H7 (cell line): ENCODE measurements at regions not wholly inside any gene's neighbourhood (a gene's known extent, or its start where the extent isn't known, plus 50 kb on each side); places are given as distances from the start of the nearest gene placed in this dataset.
A peak's percentile ranks its signal among the peaks of the same experiment; 100 is the strongest.

Source experiments
- DNase-seq: peaks from one replicate; pipeline ENCODE4 v3.0.0; 2012
- H3K27me3 ChIP-seq: 2 replicates; pipeline ENCODE4 v1.6.0; 2011; ENCODE audit warnings: mild to moderate bottlenecking, low read length; ENCODE audit not compliant: control insufficient read depth, insufficient read depth
- H3K36me3 ChIP-seq: replicated peaks from 2 replicates; pipeline ENCODE4 v1.5.1; 2011; ENCODE audit warnings: low read length; ENCODE audit not compliant: control insufficient read depth, insufficient read depth
- H3K4me3 ChIP-seq: 2 replicates; pipeline ENCODE4 v1.5.1; 2011; ENCODE audit warnings: low read depth, mild to moderate bottlenecking, control low read depth, low read length, moderate library complexity; ENCODE audit not compliant: insufficient read depth

DNA sequence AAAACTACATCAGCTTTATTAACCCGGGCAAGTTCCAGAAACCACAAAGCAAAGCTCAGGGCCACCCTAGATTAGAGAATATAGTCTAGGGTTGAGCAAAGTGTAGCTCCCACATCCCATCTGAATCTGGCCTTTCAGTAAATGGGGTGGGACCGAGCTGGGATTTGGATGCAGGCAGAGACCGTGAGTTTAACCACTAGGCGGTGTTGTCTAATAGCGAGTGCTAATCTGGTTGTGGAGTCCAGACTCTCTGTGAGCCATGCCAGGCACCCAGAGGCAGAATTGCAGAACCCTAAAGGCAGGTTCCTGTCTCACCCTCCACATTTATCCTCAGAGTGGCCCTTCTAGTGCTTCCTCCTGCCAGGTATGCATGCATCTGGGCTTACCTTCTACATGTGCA, 435.9 kb downstream of the TSN start:
- Histone ChIP-seq H3K36me3 (no peaks in the 10 kb centered on the region), H3K27me3 (no peaks in the 10 kb centered on the region), H3K4me3 (no peak overlapping the region)
- peak; percentile 64 for DNase-seq

GRCh38 chr2:122193622-122194021, 438.2 kb downstream of the TSN start:
- DNase-seq, result no peak
- H3K27me3 ChIP-seq, result no peaks in the 10 kb centered on the region
- no peak overlapping the region for H3K4me3 ChIP-seq
- H3K36me3 ChIP-seq, result no peaks in the 10 kb centered on the region

DNA sequence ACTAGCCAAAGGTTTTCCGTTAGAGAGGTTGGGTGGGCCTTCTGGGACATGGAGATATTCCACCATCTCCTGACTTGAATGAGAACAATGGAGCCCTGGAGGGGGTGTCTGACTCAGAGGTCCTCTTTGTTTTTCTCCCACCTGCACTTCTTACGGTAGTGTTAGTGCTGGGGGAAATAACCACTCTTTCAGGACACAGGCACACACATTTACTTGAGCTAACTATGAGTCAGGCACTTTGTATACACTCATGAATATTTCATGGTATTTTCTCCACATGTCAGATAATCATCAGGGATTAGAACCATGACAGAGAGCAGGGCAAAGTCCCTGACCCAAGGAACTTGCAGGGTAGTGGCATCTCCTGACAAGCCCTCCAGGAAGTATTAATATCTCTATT, 439.1 kb downstream of the TSN start:
- DNase-seq, result no peak
- Histone ChIP-seq H3K36me3 (no peaks in the 10 kb centered on the region), H3K4me3 (no peak overlapping the region), H3K27me3 (no peaks in the 10 kb centered on the region)

DNA sequence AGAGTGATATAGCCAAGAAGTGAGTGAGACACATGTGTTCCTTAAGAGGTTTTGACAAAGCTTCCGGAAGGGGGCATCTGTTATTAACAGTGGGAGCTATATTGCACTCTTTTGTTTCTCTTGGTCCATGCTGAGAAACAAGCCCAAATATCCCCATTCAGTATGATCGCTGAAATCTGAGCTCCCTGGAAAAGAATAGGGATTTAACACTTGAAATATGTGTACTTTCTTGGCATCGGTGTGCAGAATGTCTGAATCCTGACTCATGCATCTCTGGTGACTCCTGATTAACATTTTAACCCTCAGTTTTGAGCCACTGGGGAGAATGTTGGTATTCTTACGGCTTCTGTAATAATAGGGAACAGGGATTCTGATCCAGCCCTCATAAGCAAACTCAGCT, 448.1 kb downstream of the TSN start:
- Histone ChIP-seq H3K27me3 (peaks cover 1% of the 10 kb centered on the region; the same call in 1 of the 2 replicates), H3K36me3 (no peaks in the 10 kb centered on the region), H3K4me3 (no peak overlapping the region)
- DNase-seq, result no peak

GRCh38 chr2:122205641-122206040, 450.2 kb downstream of the TSN start:
- Histone ChIP-seq H3K27me3 (peaks cover 1% of the 10 kb centered on the region; the same call in 1 of the 2 replicates), H3K4me3 (no peak overlapping the region), H3K36me3 (no peaks in the 10 kb centered on the region)
- no peak for DNase-seq

DNA sequence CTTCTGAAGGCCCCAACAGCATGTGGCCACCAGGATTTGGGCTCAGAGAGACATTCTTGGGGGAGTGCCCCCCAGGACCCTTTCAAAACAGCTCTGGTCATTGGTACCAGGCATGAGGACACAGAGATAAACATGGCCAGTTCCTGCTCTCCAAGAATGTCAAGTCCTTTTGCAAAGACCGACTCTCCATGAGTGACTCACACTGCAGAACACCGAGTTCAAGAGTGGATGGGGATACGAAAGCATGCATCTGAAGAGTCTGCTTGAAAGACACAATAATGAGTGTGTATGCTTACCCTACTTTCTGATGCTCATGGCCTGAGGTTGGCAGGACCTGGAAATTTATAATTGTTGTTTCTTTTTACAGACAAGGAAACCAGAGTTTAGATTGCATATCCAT, 450.6 kb downstream of the TSN start:
- H3K27me3 ChIP-seq, result peaks cover 1% of the 10 kb centered on the region; the same call in 1 of the 2 replicates
- no peak for DNase-seq
- H3K36me3 ChIP-seq, result no peaks in the 10 kb centered on the region
- no peak overlapping the region for H3K4me3 ChIP-seq

GRCh38 chr2:122209377-122209776, 453.9 kb downstream of the TSN start:
- Histone ChIP-seq H3K4me3 (no peak overlapping the region), H3K36me3 (no peaks in the 10 kb centered on the region), H3K27me3 (no peaks in the 10 kb centered on the region; the same call in 1 of the 2 replicates)
- DNase-seq, result no peak

DNA sequence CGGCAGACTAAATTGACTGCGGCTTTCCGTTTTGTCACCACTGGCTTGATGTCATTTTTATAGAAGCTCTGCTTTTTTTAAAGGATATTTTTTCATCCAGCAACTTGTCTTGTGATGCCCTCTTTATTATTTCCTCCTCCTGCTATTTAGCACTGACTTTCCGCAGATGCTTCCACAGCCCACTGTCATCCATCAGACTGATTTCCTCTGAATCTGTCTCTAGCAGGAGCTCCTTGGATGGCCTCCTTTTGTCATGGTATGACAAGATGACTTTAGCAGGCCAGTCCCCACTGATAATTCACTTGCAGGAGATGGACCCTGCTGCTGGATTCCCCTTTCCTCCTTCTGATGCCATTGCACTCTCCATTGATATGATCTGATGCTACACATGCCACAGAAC, 454.6 kb downstream of the TSN start:
- DNase-seq, result no peak
- no peak overlapping the region for H3K4me3 ChIP-seq
- H3K27me3 ChIP-seq, result no peaks in the 10 kb centered on the region; the same call in 1 of the 2 replicates
- no peaks in the 10 kb centered on the region for H3K36me3 ChIP-seq

GRCh38 chr2:122210898-122211856, 455.7 kb downstream of the TSN start:
- Histone ChIP-seq H3K36me3 (no peaks in the 10 kb centered on the region), H3K4me3 (no peak overlapping the region), H3K27me3 (no peaks in the 10 kb centered on the region; the same call in 1 of the 2 replicates)
- no peak for DNase-seq

DNA sequence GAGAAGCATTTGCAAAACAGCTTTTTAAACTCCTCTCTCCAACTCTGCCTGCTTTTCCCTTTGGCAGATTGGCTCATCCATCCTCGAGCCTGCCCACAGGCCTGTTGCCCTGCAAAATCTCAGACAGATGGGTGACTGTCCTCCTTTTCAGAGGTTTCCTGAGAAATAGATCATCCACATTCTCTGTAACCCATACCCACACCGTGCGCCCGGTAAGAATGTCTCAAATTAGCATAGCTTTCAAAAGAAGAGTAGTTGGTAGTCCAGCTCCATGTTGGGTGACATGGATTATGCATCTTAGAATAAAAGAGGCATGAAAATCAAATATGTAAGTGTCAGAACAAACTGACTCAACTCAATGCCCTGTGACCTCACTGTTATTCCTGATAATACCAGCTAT, 457.9 kb downstream of the TSN start:
- Histone ChIP-seq H3K27me3 (no peaks in the 10 kb centered on the region), H3K36me3 (no peaks in the 10 kb centered on the region), H3K4me3 (no peak overlapping the region)
- DNase-seq, result no peak

- DNase-seq, result no peak
- H3K36me3 ChIP-seq, result no peaks in the 10 kb centered on the region
- no peaks in the 10 kb centered on the region for H3K27me3 ChIP-seq
- H3K4me3 ChIP-seq, result no peak overlapping the region
Measured at GRCh38 chr2:122216071-122216470, 460.6 kb downstream of the TSN start.

DNA sequence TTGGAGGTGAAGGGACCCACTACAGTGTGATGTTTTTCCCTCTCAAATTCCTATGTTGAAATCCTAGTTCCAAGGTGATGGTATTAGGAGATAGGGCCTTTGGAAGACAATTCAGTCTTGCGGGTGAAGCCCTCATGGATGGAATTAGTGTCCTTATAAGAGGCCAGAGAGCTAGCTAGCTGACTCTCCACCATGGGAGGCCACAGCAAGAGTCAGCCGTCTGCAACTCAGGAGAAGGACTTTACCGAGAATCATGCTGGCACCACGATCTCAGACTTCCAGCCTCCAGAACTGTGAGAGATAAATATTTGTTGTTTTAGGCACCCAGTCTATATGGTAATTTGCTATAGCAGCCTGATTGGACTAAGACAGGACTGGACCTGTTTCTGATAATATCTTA, 461.4 kb downstream of the TSN start:
- Histone ChIP-seq H3K4me3 (no peak overlapping the region), H3K36me3 (no peaks in the 10 kb centered on the region), H3K27me3 (no peaks in the 10 kb centered on the region)
- no peak for DNase-seq

DNA sequence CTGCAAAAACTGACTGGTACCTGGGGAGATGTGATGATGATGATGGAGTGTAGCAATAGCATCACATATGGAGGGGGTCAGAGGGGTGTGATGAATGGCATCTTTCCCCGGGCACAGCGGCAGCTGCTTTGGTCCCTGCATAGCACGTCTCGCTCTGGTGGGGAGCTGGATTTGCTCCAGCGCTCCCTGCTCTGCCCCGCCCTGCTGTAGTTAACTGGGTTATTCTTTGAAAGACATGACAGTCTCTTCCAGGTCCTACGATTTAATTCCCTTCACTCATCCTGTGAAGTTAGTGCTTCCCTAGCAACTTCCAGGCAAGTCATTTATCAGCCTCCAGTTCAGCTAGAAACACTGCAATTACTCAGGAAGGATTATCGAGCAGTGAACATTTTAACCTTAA, 463.1 kb downstream of the TSN start:
- Histone ChIP-seq H3K4me3 (no peak overlapping the region), H3K36me3 (no peaks in the 10 kb centered on the region)
- DNase-seq, result no peak

GRCh38 chr2:122219504-122219903, 464.1 kb downstream of the TSN start:
- Histone ChIP-seq H3K36me3 (no peaks in the 10 kb centered on the region), H3K4me3 (no peak overlapping the region), H3K27me3 (no peaks in the 10 kb centered on the region)
- no peak for DNase-seq

More for the DNA sequence above, 463.1 kb downstream of the TSN start:
- H3K27me3 ChIP-seq, result no peaks in the 10 kb centered on the region

- H3K27me3 ChIP-seq, result no peaks in the 10 kb centered on the region
- no peak for DNase-seq
Measured at GRCh38 chr2:122221665-122222064, 466.2 kb downstream of the TSN start.

More at GRCh38 chr2:122221665-122222064, 466.2 kb downstream of the TSN start:
- Histone ChIP-seq H3K4me3 (no peak overlapping the region), H3K36me3 (no peaks in the 10 kb centered on the region)
